DND-41 (cell line): ENCODE measurements at regions not wholly inside any gene's neighbourhood (a gene's known extent, or its start where the extent isn't known, plus 50 kb on each side); places are given as distances from the start of the nearest gene placed in this dataset.

Experiments
- ATAC-seq: fragments of 200-7000 bp; cut with Tn5 transposase; 3 replicates; pipeline ENCODE4 v1.9.1; 2021; ENCODE audit warnings: low read depth; ENCODE audit not compliant: insufficient read depth
- DNase-seq: peaks from one replicate; pipeline ENCODE4 v3.0.0-alpha.2; 2020
- H2AFZ ChIP-seq: 2 replicates; pipeline ENCODE4 v1.6.0; 2012; ENCODE audit warnings: low read depth, low read length
- H3K27ac ChIP-seq: 2 replicates; pipeline ENCODE4 v1.5.1; 2012; ENCODE audit warnings: low read length, inconsistent platforms
- H3K27me3 ChIP-seq: fragments of 200-600 bp; sonication (generic); 2 replicates; pipeline ENCODE4 v1.6.0; 2012; ENCODE audit warnings: low read length, mild to moderate bottlenecking, inconsistent platforms; ENCODE audit not compliant: insufficient read depth, poor library complexity
- H3K36me3 ChIP-seq: 2 replicates; pipeline ENCODE4 v1.5.1; 2012; ENCODE audit warnings: low read length, inconsistent platforms; ENCODE audit not compliant: insufficient read depth
- H3K4me1 ChIP-seq: 2 replicates; pipeline ENCODE4 v1.5.1; 2012; ENCODE audit warnings: mild to moderate bottlenecking, low read length; ENCODE audit not compliant: insufficient read depth
- H3K4me2 ChIP-seq: 2 replicates; pipeline ENCODE4 v1.6.0; 2012; ENCODE audit warnings: mild to moderate bottlenecking, moderate library complexity, low read length, inconsistent platforms; ENCODE audit not compliant: insufficient read depth
- H3K4me3 ChIP-seq, 2 experiments: fragments of 200-600 bp in 1 of 2; shearing (Covaris generic) in 1 of 2; 2 replicates each; pipeline ENCODE4 v1.5.1; 2012 to 2016; ENCODE audit warnings: inconsistent platforms in 2 of 2, low read length in 2 of 2, mild to moderate bottlenecking in 2 of 2, low read depth in 1 of 2, moderate library complexity in 1 of 2
- H3K79me2 ChIP-seq: 2 replicates; pipeline ENCODE4 v1.6.0; 2012; ENCODE audit warnings: low read length, inconsistent platforms; ENCODE audit not compliant: insufficient read depth
- H3K9ac ChIP-seq: 2 replicates; pipeline ENCODE4 v1.6.0; 2012; ENCODE audit warnings: low read depth, mild to moderate bottlenecking, inconsistent platforms, low read length, moderate library complexity
- H3K9me3 ChIP-seq: 2 replicates; pipeline ENCODE4 v1.5.1; 2012; ENCODE audit warnings: low read length, moderate library complexity, mild to moderate bottlenecking, inconsistent platforms; ENCODE audit not compliant: insufficient read depth, severe bottlenecking
- H4K20me1 ChIP-seq: 2 replicates; pipeline ENCODE4 v1.6.0; 2012; ENCODE audit warnings: low read length; ENCODE audit not compliant: insufficient read depth
- CTCF ChIP-seq: IDR thresholded peaks from 2 replicates; pipeline ENCODE4 v1.5.1; 2012; ENCODE audit warnings: borderline replicate concordance, low read length, moderate library complexity, mild to moderate bottlenecking; ENCODE audit not compliant: poor library complexity, severe bottlenecking; ENCODE audit errors: extremely low read depth
- EZH2 ChIP-seq: IDR thresholded peaks from 3 replicates; pipeline ENCODE4 v1.6.1; 2012; ENCODE audit warnings: borderline replicate concordance, low read depth, mild to moderate bottlenecking, moderate library complexity, low read length, inconsistent platforms; ENCODE audit not compliant: severe bottlenecking

DNA sequence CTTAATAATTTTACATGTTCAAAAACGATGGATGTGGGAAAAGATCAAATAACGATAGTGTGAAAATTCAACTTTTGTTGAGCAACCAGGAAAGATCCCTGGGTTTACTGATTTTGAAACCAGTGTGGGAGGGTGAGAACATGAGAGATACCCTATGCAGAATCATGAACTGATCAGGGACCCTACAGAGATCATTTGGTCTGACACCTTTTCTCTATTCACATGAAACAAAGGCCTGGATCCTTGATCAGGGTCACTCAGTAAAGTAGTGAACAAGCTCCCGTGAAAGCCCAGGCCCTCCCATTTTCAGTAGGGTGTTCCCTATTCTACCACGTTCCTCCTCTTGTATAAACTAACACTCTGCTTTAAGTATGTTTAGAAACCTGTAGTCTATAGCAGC lies 60.5 kb upstream of the DUSP22 start:
- H3K36me3 ChIP-seq: no peaks in the 10 kb centered on the region
- DNase-seq (no peak), ATAC-seq (no peak)
- peaks cover 17% of the 10 kb centered on the region for H3K4me1 ChIP-seq
- no peak overlapping the region for H3K4me3 ChIP-seq
- H4K20me1 ChIP-seq: no peaks in the 10 kb centered on the region
- H3K27ac ChIP-seq: no peak overlapping the region
- no peaks in the 10 kb centered on the region for H3K9me3 ChIP-seq
- H2AFZ ChIP-seq: no peak overlapping the region
- no peaks in the 10 kb centered on the region for H3K79me2 ChIP-seq
- H3K27me3 ChIP-seq: no peaks in the 10 kb centered on the region
- TF ChIP-seq CTCF (no peak), EZH2 (no peak)
- H3K9ac ChIP-seq: no peak overlapping the region
- no peak overlapping the region for H3K4me2 ChIP-seq

DNA sequence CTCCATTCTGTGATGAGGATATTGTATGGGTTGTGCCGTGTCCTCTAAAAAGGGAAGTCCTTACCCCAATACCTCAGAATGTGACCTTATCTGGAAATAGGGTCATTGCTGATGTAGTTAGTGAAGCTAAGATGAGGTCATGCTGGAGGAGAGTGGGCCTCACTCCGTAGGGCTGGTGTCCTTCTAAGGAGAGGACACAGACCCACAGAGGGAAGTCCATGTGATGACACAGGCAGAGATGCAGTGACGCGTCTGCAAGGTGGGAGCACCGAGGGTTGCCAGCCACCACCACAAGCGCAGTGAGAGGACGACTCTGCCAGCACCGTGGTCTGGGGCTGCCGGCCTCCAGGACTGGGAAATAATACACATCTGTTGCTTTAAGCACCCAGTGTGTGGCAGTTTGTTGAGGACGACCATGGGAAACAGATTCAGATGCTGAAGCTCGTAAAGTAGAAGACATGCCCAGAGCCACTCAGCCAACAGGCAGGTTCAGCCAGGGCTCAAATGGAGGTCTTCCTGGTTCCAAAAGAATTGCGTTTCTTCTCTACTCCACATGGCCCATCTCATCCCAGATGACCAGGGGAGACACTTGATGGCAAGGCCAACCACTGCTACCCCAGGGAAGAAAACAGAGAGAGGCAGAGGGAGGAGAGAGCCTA lies 59.2 kb upstream of the DUSP22 start:
- Histone ChIP-seq H3K4me2 (no peak overlapping the region), H3K27ac (no peak overlapping the region)
- no peak for ATAC-seq

DNA sequence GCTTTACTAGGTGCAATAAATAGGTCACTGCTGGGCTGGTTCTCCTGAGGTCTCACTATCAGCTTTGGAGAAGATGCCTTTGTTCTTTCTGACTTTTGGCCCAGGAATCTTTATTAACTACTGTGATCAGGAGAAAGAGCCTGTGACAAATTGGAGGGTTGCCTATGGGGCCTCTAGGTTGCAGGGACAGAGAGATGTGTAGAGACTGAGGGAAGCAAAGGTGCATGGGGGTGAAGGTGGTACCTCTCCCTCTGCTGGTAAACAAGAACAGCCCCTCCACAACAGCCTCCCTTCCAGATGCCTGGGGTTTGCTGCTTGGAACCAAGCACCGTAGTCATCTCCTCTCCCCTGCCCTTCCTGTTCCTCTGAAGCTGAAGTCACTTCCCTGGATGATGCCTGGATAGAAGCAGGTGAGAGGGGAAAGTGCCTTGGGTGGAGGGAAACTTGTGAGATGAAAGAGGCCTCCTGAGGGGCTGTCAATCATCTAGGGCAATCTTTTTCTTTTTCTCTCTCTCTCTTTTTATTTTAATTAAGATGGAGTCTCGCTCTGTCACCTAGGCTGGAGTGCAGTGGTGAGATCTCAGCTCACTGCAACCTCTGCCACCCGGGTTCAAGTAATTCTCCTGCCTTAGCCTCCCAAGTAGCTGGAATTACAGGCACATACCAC lies 57.4 kb upstream of the DUSP22 start:
- Histone ChIP-seq H3K4me2 (no peak overlapping the region), H3K4me1 (peaks cover 19% of the 10 kb centered on the region), H3K9me3 (no peaks in the 10 kb centered on the region), H3K27ac (no peak overlapping the region), H3K36me3 (no peaks in the 10 kb centered on the region), H3K79me2 (no peaks in the 10 kb centered on the region), H3K4me3 (no peak overlapping the region), H4K20me1 (no peaks in the 10 kb centered on the region), H2AFZ (no peak overlapping the region), H3K27me3 (no peaks in the 10 kb centered on the region), H3K9ac (no peak overlapping the region)
- no peak for TF ChIP-seq CTCF
- no peak for TF ChIP-seq EZH2
- ATAC-seq: no peak
- DNase-seq: no peak

More for the DNA sequence above, 59.2 kb upstream of the DUSP22 start:
- no peak overlapping the region for H3K9ac ChIP-seq
- TF ChIP-seq EZH2 (no peak), CTCF (no peak)
- H4K20me1 ChIP-seq: no peaks in the 10 kb centered on the region
- no peak overlapping the region for H2AFZ ChIP-seq
- no peaks in the 10 kb centered on the region for H3K79me2 ChIP-seq
- no peak for DNase-seq
- peaks cover 19% of the 10 kb centered on the region for H3K4me1 ChIP-seq
- no peaks in the 10 kb centered on the region for H3K9me3 ChIP-seq
- H3K4me3 ChIP-seq: no peak overlapping the region
- no peaks in the 10 kb centered on the region for H3K36me3 ChIP-seq
- no peaks in the 10 kb centered on the region for H3K27me3 ChIP-seq
